Panc1 (cell line): ENCODE measurements at regions not wholly inside any gene's neighbourhood (a gene's known extent, or its start where the extent isn't known, plus 50 kb on each side); places are given as distances from the start of the nearest gene placed in this dataset.

Source experiments
- ATAC-seq: fragments of 200-7000 bp; cut with Tn5 transposase; 2 replicates; pipeline ENCODE4 v1.9.1; 2020; ENCODE audit warnings: mild to moderate bottlenecking, moderate library complexity
- BruUV-seq: library from RNA; stranded (reverse); fragments of 400-500 nt; replicated peaks from 2 replicates; lab custom pipeline; 2021; lab: Mats Ljungman, UMichigan
- CTCF ChIA-PET: fragments of 300-600 bp; sonication (Branson Sonifier 250); formaldehyde crosslinking; loops from one replicate; lab custom pipeline; 2022; ENCODE audit warnings: antibody characterized with exemption; lab: Charles Lee
- POLR2A ChIA-PET: fragments of 300-600 bp; sonication (Branson Sonifier 250); formaldehyde crosslinking; loops from one replicate; lab custom pipeline; 2022; ENCODE audit warnings: antibody characterized with exemption; lab: Charles Lee
- DNase-seq: peaks from one replicate; pipeline ENCODE4 v3.0.0-alpha.2; 2010; ENCODE audit warnings: low read depth, low spot score
- H3K27ac ChIP-seq: 2 replicates; pipeline ENCODE4 v1.5.1; 2011; ENCODE audit warnings: mild to moderate bottlenecking, low read length, inconsistent platforms
- H3K27me3 ChIP-seq: fragments of 200-500 bp; sonication (Bioruptor generic); 2 replicates; pipeline ENCODE4 v1.6.0; 2014; ENCODE audit warnings: low read length, inconsistent platforms; ENCODE audit not compliant: control insufficient read depth, insufficient read depth
- H3K36me3 ChIP-seq: fragments of 200-500 bp; sonication (Bioruptor generic); 2 replicates; pipeline ENCODE4 v1.5.1; 2014; ENCODE audit warnings: inconsistent platforms, mild to moderate bottlenecking, low read length, moderate library complexity; ENCODE audit not compliant: control insufficient read depth, insufficient read depth
- H3K4me1 ChIP-seq: 2 replicates; pipeline ENCODE4 v1.5.1; 2011; ENCODE audit warnings: inconsistent platforms, mild to moderate bottlenecking, low read length, moderate library complexity; ENCODE audit not compliant: control insufficient read depth, insufficient read depth
- H3K4me3 ChIP-seq, 2 experiments: 2 replicates each; pipeline ENCODE4 v1.5.1; 2011 to 2012; ENCODE audit warnings: low read depth in 2 of 2, low read length in 2 of 2, mild to moderate bottlenecking in 2 of 2, inconsistent platforms in 1 of 2, moderate library complexity in 1 of 2
- H3K9me3 ChIP-seq: fragments of 200-500 bp; sonication (Bioruptor generic); 2 replicates; pipeline ENCODE4 v1.5.1; 2014; ENCODE audit warnings: low read depth, mild to moderate bottlenecking, inconsistent platforms, low read length, moderate library complexity; ENCODE audit not compliant: control insufficient read depth, insufficient read depth
- POLR2AphosphoS5 ChIP-seq: IDR thresholded peaks from 2 replicates; pipeline ENCODE4 v1.6.1; 2012; ENCODE audit warnings: mild to moderate bottlenecking, low read depth, low read length, moderate library complexity
- SIN3A ChIP-seq: IDR thresholded peaks from 2 replicates; pipeline ENCODE4 v1.6.1; 2012; ENCODE audit warnings: low read depth, mild to moderate bottlenecking, low read length, moderate library complexity, borderline replicate concordance; ENCODE audit not compliant: insufficient read depth
- TCF7L2 ChIP-seq: IDR thresholded peaks from 2 replicates; pipeline ENCODE4 v1.6.1; 2011; ENCODE audit warnings: mild to moderate bottlenecking, low read depth, low read length, inconsistent platforms
- in situ Hi-C: cut with HindIII; loops from 2 replicates; pipeline ENCODE4 v1.10.0; 2016; ENCODE audit warnings: low sequenced_read_pairs, low pct_unique_long_range_greater_than_20kb
- intact Hi-C: fragments of 100-400 bp; cut with micrococcal nuclease; formaldehyde crosslinking; loops from one replicate; pipeline ENCODE4 v1.10.0; 2022; ENCODE audit not compliant: unreplicated experiment
- TF ChIP-seq, protein P1 (sequence below), 2 experiments: IDR thresholded peaks; 2 replicates each; pipeline ENCODE4 v1.6.1; 2011 to 2012; ENCODE audit warnings: low read depth in 2 of 2, control low read depth in 1 of 2, low read length in 1 of 2, mild to moderate bottlenecking in 1 of 2, moderate library complexity in 1 of 2; ENCODE audit not compliant: insufficient read depth in 1 of 2
- TF ChIP-seq, protein P2 (sequence below): fragments of 450-650 bp; IDR thresholded peaks from 2 replicates; pipeline ENCODE4 v1.5.1; 2017; ENCODE audit warnings: mild to moderate bottlenecking

DNA sequence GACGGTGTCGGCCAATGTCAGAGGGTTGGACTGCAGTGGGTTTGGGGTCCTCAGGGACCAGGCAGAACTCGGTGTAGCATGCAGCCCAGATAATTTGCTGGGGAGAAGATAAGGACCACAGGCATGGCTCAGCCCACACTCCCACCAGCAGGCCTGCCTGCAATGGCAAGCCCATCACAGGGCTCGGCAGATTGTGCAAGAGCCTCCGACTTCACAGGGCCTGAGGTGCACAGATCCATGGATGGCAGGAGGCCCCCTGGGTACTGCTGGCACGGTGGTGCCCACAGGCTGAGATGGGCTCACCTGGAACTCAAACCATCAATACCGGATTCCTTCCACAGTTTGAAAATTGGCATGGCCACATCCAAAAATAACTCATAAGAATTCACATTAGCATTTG, 180.3 kb downstream of the TTLL2 start:
- TF ChIP-seq, protein P1, sequence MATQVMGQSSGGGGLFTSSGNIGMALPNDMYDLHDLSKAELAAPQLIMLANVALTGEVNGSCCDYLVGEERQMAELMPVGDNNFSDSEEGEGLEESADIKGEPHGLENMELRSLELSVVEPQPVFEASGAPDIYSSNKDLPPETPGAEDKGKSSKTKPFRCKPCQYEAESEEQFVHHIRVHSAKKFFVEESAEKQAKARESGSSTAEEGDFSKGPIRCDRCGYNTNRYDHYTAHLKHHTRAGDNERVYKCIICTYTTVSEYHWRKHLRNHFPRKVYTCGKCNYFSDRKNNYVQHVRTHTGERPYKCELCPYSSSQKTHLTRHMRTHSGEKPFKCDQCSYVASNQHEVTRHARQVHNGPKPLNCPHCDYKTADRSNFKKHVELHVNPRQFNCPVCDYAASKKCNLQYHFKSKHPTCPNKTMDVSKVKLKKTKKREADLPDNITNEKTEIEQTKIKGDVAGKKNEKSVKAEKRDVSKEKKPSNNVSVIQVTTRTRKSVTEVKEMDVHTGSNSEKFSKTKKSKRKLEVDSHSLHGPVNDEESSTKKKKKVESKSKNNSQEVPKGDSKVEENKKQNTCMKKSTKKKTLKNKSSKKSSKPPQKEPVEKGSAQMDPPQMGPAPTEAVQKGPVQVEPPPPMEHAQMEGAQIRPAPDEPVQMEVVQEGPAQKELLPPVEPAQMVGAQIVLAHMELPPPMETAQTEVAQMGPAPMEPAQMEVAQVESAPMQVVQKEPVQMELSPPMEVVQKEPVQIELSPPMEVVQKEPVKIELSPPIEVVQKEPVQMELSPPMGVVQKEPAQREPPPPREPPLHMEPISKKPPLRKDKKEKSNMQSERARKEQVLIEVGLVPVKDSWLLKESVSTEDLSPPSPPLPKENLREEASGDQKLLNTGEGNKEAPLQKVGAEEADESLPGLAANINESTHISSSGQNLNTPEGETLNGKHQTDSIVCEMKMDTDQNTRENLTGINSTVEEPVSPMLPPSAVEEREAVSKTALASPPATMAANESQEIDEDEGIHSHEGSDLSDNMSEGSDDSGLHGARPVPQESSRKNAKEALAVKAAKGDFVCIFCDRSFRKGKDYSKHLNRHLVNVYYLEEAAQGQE (IDR thresholded peaks at IDR 0.05; ENCODE audit: insufficient read depth in 1 of 2, low read depth in 2 of 2, low read length in 1 of 2): no peak
- TF ChIP-seq, protein P2, sequence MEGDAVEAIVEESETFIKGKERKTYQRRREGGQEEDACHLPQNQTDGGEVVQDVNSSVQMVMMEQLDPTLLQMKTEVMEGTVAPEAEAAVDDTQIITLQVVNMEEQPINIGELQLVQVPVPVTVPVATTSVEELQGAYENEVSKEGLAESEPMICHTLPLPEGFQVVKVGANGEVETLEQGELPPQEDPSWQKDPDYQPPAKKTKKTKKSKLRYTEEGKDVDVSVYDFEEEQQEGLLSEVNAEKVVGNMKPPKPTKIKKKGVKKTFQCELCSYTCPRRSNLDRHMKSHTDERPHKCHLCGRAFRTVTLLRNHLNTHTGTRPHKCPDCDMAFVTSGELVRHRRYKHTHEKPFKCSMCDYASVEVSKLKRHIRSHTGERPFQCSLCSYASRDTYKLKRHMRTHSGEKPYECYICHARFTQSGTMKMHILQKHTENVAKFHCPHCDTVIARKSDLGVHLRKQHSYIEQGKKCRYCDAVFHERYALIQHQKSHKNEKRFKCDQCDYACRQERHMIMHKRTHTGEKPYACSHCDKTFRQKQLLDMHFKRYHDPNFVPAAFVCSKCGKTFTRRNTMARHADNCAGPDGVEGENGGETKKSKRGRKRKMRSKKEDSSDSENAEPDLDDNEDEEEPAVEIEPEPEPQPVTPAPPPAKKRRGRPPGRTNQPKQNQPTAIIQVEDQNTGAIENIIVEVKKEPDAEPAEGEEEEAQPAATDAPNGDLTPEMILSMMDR: no peak
- TF ChIP-seq SIN3A (no peak), POLR2AphosphoS5 (no peak), TCF7L2 (no peak)
- H3K36me3 ChIP-seq: no peaks in the 10 kb centered on the region
- in situ Hi-C loops (no loop called here), intact Hi-C loops (loop anchor here (10.0 kb wide), 1 partner anchor 390 kb away; no protein-coding TSS in a partner anchor)
- H3K4me3 ChIP-seq: no peak overlapping the region
- ChIA-PET POLR2A (no interaction called here), CTCF (no interaction called here)
- no TSS peak for BruUV-seq
- no peak for DNase-seq
- ATAC-seq: no peak
- H3K27me3 ChIP-seq: peaks cover 6% of the 10 kb centered on the region; the same call in 1 of the 2 replicates
- no peaks in the 10 kb centered on the region for H3K9me3 ChIP-seq
- no peak overlapping the region for H3K27ac ChIP-seq
- no peaks in the 10 kb centered on the region for H3K4me1 ChIP-seq

DNA sequence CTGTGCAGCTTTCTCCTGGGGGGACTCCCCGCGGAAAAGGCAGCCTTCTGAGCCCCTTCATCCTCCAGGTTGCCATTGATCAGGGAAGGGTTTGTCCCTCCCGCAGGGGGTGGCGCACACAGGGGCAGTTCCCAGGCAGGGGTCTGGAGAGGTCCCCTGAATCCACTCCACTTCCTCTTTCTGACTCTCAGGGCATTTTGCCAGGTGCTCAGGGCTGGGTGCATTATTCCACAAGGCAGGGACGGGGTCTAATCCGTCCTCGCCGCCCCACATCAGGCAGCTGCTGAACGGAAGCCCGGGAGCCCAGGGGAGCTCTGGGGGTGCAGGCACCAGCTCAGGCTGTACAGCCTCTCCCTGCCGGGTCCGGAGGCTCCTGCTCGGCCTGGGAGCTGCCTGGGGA, 180.9 kb downstream of the TTLL2 start:
- no peak overlapping the region for H3K27ac ChIP-seq
- H3K9me3 ChIP-seq: no peaks in the 10 kb centered on the region
- H3K36me3 ChIP-seq: no peaks in the 10 kb centered on the region
- ChIA-PET POLR2A (no interaction called here), CTCF (no interaction called here)
- in situ Hi-C loops: no loop called here
- no peaks in the 10 kb centered on the region for H3K4me1 ChIP-seq
- DNase-seq (no peak), ATAC-seq (no peak)
- TF ChIP-seq SIN3A (no peak), TCF7L2 (no peak), POLR2AphosphoS5 (no peak)
- TF ChIP-seq, protein P2: no peak
- TF ChIP-seq, protein P1 (IDR thresholded peaks at IDR 0.05; ENCODE audit: insufficient read depth in 1 of 2, low read depth in 2 of 2, low read length in 1 of 2): no peak
- intact Hi-C loops: loop anchor here (10.0 kb wide), 1 partner anchor 389 kb away; no protein-coding TSS in a partner anchor
- no peak overlapping the region for H3K4me3 ChIP-seq
- no TSS peak for BruUV-seq
- H3K27me3 ChIP-seq: peaks cover 6% of the 10 kb centered on the region; the same call in 1 of the 2 replicates
